H1 (cell line): ENCODE measurements at regions not wholly inside any gene's neighbourhood (a gene's known extent, or its start where the extent isn't known, plus 50 kb on each side); places are given as distances from the start of the nearest gene placed in this dataset.

Source experiments
- CREB1 ChIP-seq: IDR thresholded peaks from 2 replicates; pipeline ENCODE4 v1.6.1; 2012; ENCODE audit warnings: inconsistent platforms
- CTCF ChIP-seq, 3 experiments: IDR thresholded peaks; 1 replicate in 2 of 3; 2 replicates in 1 of 3; pipeline versions ENCODE4 v1.5.1 to v1.6.1; 2011; ENCODE audit warnings: low read length in 3 of 3, mild to moderate bottlenecking in 3 of 3, inconsistent platforms in 2 of 3, low read depth in 1 of 3, moderate library complexity in 1 of 3; ENCODE audit not compliant: insufficient read depth in 1 of 3; ENCODE audit errors: control extremely low read depth in 1 of 3
- EGR1 ChIP-seq: IDR thresholded peaks from 2 replicates; pipeline ENCODE4 v1.6.1; 2011; ENCODE audit warnings: low read depth, low read length, borderline replicate concordance
- GABPA ChIP-seq: IDR thresholded peaks from 2 replicates; pipeline ENCODE4 v1.6.1; 2011; ENCODE audit warnings: mild to moderate bottlenecking, low read length, moderate library complexity, borderline replicate concordance; ENCODE audit not compliant: insufficient read depth
- POLR2A ChIP-seq, 2 experiments: IDR thresholded peaks; 1 replicate in 1 of 2; 2 replicates in 1 of 2; pipeline ENCODE4 v1.6.1; 2011; ENCODE audit warnings: low read depth in 2 of 2, low read length in 2 of 2, mild to moderate bottlenecking in 2 of 2; ENCODE audit errors: control extremely low read depth in 1 of 2
- POLR2AphosphoS5 ChIP-seq: IDR thresholded peaks from 2 replicates; pipeline ENCODE4 v1.6.1; 2011; ENCODE audit warnings: low read depth, low read length
- RNF2 ChIP-seq: fragments of 200-900, 300-1000 bp; sonication (generic); IDR thresholded peaks from 2 replicates; pipeline ENCODE4 v1.7.1; 2016; ENCODE audit warnings: borderline replicate concordance, low read depth, mild to moderate bottlenecking, antibody characterized with exemption, low read length; ENCODE audit not compliant: poor library complexity, severe bottlenecking; ENCODE audit errors: missing control alignments
- RXRA ChIP-seq: IDR thresholded peaks from 2 replicates; pipeline ENCODE4 v1.6.1; 2011; ENCODE audit warnings: low read depth, mild to moderate bottlenecking, low read length, moderate library complexity; ENCODE audit not compliant: insufficient read depth
- SP1 ChIP-seq: IDR thresholded peaks from 2 replicates; pipeline ENCODE4 v1.6.1; 2011; ENCODE audit warnings: low read depth, low read length
- SRF ChIP-seq: IDR thresholded peaks from 2 replicates; pipeline ENCODE4 v1.6.1; 2011; ENCODE audit warnings: mild to moderate bottlenecking, low read depth, low read length, moderate library complexity
- ZNF274 ChIP-seq: IDR thresholded peaks from 2 replicates; pipeline ENCODE4 v1.7.0; 2012; ENCODE audit warnings: low read length, borderline replicate concordance; ENCODE audit errors: extremely low read depth

GRCh38 chr14:98371141-98371540, 900.9 kb downstream of the BCL11B start:
- TF ChIP-seq POLR2AphosphoS5 = no peak
- TF ChIP-seq CTCF (IDR thresholded peaks at IDR 0.05; ENCODE audit: control extremely low read depth in 1 of 3, insufficient read depth in 1 of 3, low read depth in 1 of 3, low read length in 3 of 3) = no peak
- no peak for TF ChIP-seq POLR2A (IDR thresholded peaks at IDR 0.05; ENCODE audit: control extremely low read depth in 1 of 2, low read depth in 2 of 2, low read length in 2 of 2)
- no peak for TF ChIP-seq EGR1
- TF ChIP-seq SP1 = no peak
- no peak for TF ChIP-seq ZNF274
- no peak for TF ChIP-seq RXRA
- TF ChIP-seq CREB1 = no peak
- TF ChIP-seq GABPA = no peak
- TF ChIP-seq SRF = no peak
- TF ChIP-seq RNF2 = no peak
